Tongue (tissue), 1 donor: ENCODE measurements at regions not wholly inside any gene's neighbourhood (a gene's known extent, or its start where the extent isn't known, plus 50 kb on each side); places are given as distances from the start of the nearest gene placed in this dataset.

Experiments used
- DNase-seq: peaks from one replicate; pipeline ENCODE4 v3.0.0-alpha.2; 2015

- DNase-seq, result no peak
Measured at GRCh38 chr20:16678779-16679178, 51.0 kb upstream of the SNRPB2 start.

GRCh38 chr20:16676891-16677290 lies 52.9 kb upstream of the SNRPB2 start:
- DNase-seq, result no peak

- DNase-seq, result no peak
Measured at GRCh38 chr20:16675001-16675564, 54.7 kb upstream of the SNRPB2 start.

- no peak for DNase-seq
Measured at GRCh38 chr20:16674243-16674642, 55.6 kb upstream of the SNRPB2 start.

GRCh38 chr20:16672299-16672698 lies 57.5 kb upstream of the SNRPB2 start:
- no peak for DNase-seq

- peak; percentile 44 for DNase-seq
Measured at GRCh38 chr20:16671753-16672152, 58.1 kb upstream of the SNRPB2 start.

- no peak for DNase-seq
Measured at GRCh38 chr20:16666272-16666671, 63.6 kb upstream of the SNRPB2 start.

GRCh38 chr20:16664020-16664419 lies 65.8 kb upstream of the SNRPB2 start:
- DNase-seq, result peak; percentile 92

GRCh38 chr20:16662467-16662866 lies 67.4 kb upstream of the SNRPB2 start:
- DNase-seq, result peak; percentile 91

GRCh38 chr20:16661756-16662155 lies 68.1 kb upstream of the SNRPB2 start:
- DNase-seq, result peak; percentile 89

GRCh38 chr20:16654858-16655535 lies 74.8 kb upstream of the SNRPB2 start:
- DNase-seq, result peak; percentile 19

- DNase-seq, result no peak
Measured at GRCh38 chr20:16653266-16653665, 76.6 kb upstream of the SNRPB2 start.

GRCh38 chr20:16647875-16648597 lies 74.8 kb upstream of the KIF16B start:
- DNase-seq, result no peak

- DNase-seq, result no peak
Measured at GRCh38 chr20:16641511-16642023, 68.3 kb upstream of the KIF16B start.

- no peak for DNase-seq
Measured at GRCh38 chr20:16639027-16639941, 66.0 kb upstream of the KIF16B start.

GRCh38 chr20:16637797-16638196 lies 64.5 kb upstream of the KIF16B start:
- DNase-seq, result no peak

- no peak for DNase-seq
Measured at GRCh38 chr20:16626849-16627248, 53.6 kb upstream of the KIF16B start.

- no peak for DNase-seq
Measured at GRCh38 chr20:16624106-16624505, 50.9 kb upstream of the KIF16B start.
